Panc1 (cell line): ENCODE measurements at regions not wholly inside any gene's neighbourhood (a gene's known extent, or its start where the extent isn't known, plus 50 kb on each side); places are given as distances from the start of the nearest gene placed in this dataset.

Experiments used
- ATAC-seq: fragments of 200-7000 bp; cut with Tn5 transposase; 2 replicates; pipeline ENCODE4 v1.9.1; 2020; ENCODE audit warnings: mild to moderate bottlenecking, moderate library complexity
- BruUV-seq: library from RNA; stranded (reverse); fragments of 400-500 nt; replicated peaks from 2 replicates; lab custom pipeline; 2021; lab: Mats Ljungman, UMichigan
- CTCF ChIA-PET: fragments of 300-600 bp; sonication (Branson Sonifier 250); formaldehyde crosslinking; loops from one replicate; lab custom pipeline; 2022; ENCODE audit warnings: antibody characterized with exemption; lab: Charles Lee
- POLR2A ChIA-PET: fragments of 300-600 bp; sonication (Branson Sonifier 250); formaldehyde crosslinking; loops from one replicate; lab custom pipeline; 2022; ENCODE audit warnings: antibody characterized with exemption; lab: Charles Lee
- DNase-seq: peaks from one replicate; pipeline ENCODE4 v3.0.0-alpha.2; 2010; ENCODE audit warnings: low read depth, low spot score
- H3K27ac ChIP-seq: 2 replicates; pipeline ENCODE4 v1.5.1; 2011; ENCODE audit warnings: mild to moderate bottlenecking, low read length, inconsistent platforms
- H3K27me3 ChIP-seq: fragments of 200-500 bp; sonication (Bioruptor generic); 2 replicates; pipeline ENCODE4 v1.6.0; 2014; ENCODE audit warnings: low read length, inconsistent platforms; ENCODE audit not compliant: control insufficient read depth, insufficient read depth
- H3K36me3 ChIP-seq: fragments of 200-500 bp; sonication (Bioruptor generic); 2 replicates; pipeline ENCODE4 v1.5.1; 2014; ENCODE audit warnings: inconsistent platforms, mild to moderate bottlenecking, low read length, moderate library complexity; ENCODE audit not compliant: control insufficient read depth, insufficient read depth
- H3K4me1 ChIP-seq: 2 replicates; pipeline ENCODE4 v1.5.1; 2011; ENCODE audit warnings: inconsistent platforms, mild to moderate bottlenecking, low read length, moderate library complexity; ENCODE audit not compliant: control insufficient read depth, insufficient read depth
- H3K4me3 ChIP-seq, 2 experiments: 2 replicates each; pipeline ENCODE4 v1.5.1; 2011 to 2012; ENCODE audit warnings: low read depth in 2 of 2, low read length in 2 of 2, mild to moderate bottlenecking in 2 of 2, inconsistent platforms in 1 of 2, moderate library complexity in 1 of 2
- H3K9me3 ChIP-seq: fragments of 200-500 bp; sonication (Bioruptor generic); 2 replicates; pipeline ENCODE4 v1.5.1; 2014; ENCODE audit warnings: low read depth, mild to moderate bottlenecking, inconsistent platforms, low read length, moderate library complexity; ENCODE audit not compliant: control insufficient read depth, insufficient read depth
- POLR2AphosphoS5 ChIP-seq: IDR thresholded peaks from 2 replicates; pipeline ENCODE4 v1.6.1; 2012; ENCODE audit warnings: mild to moderate bottlenecking, low read depth, low read length, moderate library complexity
- SIN3A ChIP-seq: IDR thresholded peaks from 2 replicates; pipeline ENCODE4 v1.6.1; 2012; ENCODE audit warnings: low read depth, mild to moderate bottlenecking, low read length, moderate library complexity, borderline replicate concordance; ENCODE audit not compliant: insufficient read depth
- TCF7L2 ChIP-seq: IDR thresholded peaks from 2 replicates; pipeline ENCODE4 v1.6.1; 2011; ENCODE audit warnings: mild to moderate bottlenecking, low read depth, low read length, inconsistent platforms
- in situ Hi-C: cut with HindIII; loops from 2 replicates; pipeline ENCODE4 v1.10.0; 2016; ENCODE audit warnings: low sequenced_read_pairs, low pct_unique_long_range_greater_than_20kb
- intact Hi-C: fragments of 100-400 bp; cut with micrococcal nuclease; formaldehyde crosslinking; loops from one replicate; pipeline ENCODE4 v1.10.0; 2022; ENCODE audit not compliant: unreplicated experiment
- TF ChIP-seq, protein P1 (sequence below), 2 experiments: IDR thresholded peaks; 2 replicates each; pipeline ENCODE4 v1.6.1; 2011 to 2012; ENCODE audit warnings: low read depth in 2 of 2, control low read depth in 1 of 2, low read length in 1 of 2, mild to moderate bottlenecking in 1 of 2, moderate library complexity in 1 of 2; ENCODE audit not compliant: insufficient read depth in 1 of 2
- TF ChIP-seq, protein P2 (sequence below): fragments of 450-650 bp; IDR thresholded peaks from 2 replicates; pipeline ENCODE4 v1.5.1; 2017; ENCODE audit warnings: mild to moderate bottlenecking

GRCh38 chr21:36543924-36544323 lies 64.0 kb upstream of the CLDN14 start:
- no peaks in the 10 kb centered on the region for H3K36me3 ChIP-seq
- in situ Hi-C loops (no loop called here), intact Hi-C loops (no loop called here)
- POLR2A ChIA-PET = no interaction called here
- ATAC-seq (no peak), DNase-seq (no peak)
- no peak overlapping the region for H3K4me3 ChIP-seq
- H3K4me1 ChIP-seq = no peaks in the 10 kb centered on the region
- H3K27me3 ChIP-seq = no peaks in the 10 kb centered on the region; the same call in 1 of the 2 replicates
- CTCF ChIA-PET = no interaction called here
- no peaks in the 10 kb centered on the region for H3K9me3 ChIP-seq
- H3K27ac ChIP-seq = no peak overlapping the region
- no TSS peak for BruUV-seq
- TF ChIP-seq TCF7L2 (no peak), SIN3A (no peak), POLR2AphosphoS5 (no peak)
- TF ChIP-seq, protein P1, sequence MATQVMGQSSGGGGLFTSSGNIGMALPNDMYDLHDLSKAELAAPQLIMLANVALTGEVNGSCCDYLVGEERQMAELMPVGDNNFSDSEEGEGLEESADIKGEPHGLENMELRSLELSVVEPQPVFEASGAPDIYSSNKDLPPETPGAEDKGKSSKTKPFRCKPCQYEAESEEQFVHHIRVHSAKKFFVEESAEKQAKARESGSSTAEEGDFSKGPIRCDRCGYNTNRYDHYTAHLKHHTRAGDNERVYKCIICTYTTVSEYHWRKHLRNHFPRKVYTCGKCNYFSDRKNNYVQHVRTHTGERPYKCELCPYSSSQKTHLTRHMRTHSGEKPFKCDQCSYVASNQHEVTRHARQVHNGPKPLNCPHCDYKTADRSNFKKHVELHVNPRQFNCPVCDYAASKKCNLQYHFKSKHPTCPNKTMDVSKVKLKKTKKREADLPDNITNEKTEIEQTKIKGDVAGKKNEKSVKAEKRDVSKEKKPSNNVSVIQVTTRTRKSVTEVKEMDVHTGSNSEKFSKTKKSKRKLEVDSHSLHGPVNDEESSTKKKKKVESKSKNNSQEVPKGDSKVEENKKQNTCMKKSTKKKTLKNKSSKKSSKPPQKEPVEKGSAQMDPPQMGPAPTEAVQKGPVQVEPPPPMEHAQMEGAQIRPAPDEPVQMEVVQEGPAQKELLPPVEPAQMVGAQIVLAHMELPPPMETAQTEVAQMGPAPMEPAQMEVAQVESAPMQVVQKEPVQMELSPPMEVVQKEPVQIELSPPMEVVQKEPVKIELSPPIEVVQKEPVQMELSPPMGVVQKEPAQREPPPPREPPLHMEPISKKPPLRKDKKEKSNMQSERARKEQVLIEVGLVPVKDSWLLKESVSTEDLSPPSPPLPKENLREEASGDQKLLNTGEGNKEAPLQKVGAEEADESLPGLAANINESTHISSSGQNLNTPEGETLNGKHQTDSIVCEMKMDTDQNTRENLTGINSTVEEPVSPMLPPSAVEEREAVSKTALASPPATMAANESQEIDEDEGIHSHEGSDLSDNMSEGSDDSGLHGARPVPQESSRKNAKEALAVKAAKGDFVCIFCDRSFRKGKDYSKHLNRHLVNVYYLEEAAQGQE (IDR thresholded peaks at IDR 0.05; ENCODE audit: insufficient read depth in 1 of 2, low read depth in 2 of 2, low read length in 1 of 2) = no peak
- TF ChIP-seq, protein P2, sequence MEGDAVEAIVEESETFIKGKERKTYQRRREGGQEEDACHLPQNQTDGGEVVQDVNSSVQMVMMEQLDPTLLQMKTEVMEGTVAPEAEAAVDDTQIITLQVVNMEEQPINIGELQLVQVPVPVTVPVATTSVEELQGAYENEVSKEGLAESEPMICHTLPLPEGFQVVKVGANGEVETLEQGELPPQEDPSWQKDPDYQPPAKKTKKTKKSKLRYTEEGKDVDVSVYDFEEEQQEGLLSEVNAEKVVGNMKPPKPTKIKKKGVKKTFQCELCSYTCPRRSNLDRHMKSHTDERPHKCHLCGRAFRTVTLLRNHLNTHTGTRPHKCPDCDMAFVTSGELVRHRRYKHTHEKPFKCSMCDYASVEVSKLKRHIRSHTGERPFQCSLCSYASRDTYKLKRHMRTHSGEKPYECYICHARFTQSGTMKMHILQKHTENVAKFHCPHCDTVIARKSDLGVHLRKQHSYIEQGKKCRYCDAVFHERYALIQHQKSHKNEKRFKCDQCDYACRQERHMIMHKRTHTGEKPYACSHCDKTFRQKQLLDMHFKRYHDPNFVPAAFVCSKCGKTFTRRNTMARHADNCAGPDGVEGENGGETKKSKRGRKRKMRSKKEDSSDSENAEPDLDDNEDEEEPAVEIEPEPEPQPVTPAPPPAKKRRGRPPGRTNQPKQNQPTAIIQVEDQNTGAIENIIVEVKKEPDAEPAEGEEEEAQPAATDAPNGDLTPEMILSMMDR = no peak

DNA sequence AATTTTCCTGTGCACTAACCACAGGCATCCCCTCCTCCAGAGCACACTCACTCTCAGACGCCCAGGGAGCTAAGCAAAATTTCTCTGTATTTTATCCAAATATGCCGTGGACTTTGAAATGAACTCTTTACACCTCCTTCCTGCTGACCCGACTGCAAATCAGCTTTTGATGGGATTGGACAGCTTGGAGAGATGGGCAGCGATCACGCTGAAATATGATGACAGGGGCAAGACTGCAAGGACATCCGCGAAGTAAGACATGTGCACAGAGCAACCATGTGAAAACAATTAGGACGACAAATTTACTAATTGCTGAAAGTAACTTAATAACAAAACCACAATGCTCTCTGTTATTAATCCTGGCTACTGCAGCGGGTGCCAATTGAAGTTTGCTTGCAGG lies 64.6 kb upstream of the CLDN14 start:
- Histone ChIP-seq H3K27me3 (no peaks in the 10 kb centered on the region; the same call in 1 of the 2 replicates), H3K4me3 (no peak overlapping the region), H3K4me1 (no peaks in the 10 kb centered on the region), H3K27ac (no peak overlapping the region), H3K9me3 (no peaks in the 10 kb centered on the region), H3K36me3 (no peaks in the 10 kb centered on the region)
- DNase-seq (no peak), ATAC-seq (no peak)
- ChIA-PET POLR2A (no interaction called here), CTCF (no interaction called here)
- intact Hi-C loops = no loop called here
- TF ChIP-seq SIN3A (no peak), POLR2AphosphoS5 (no peak), TCF7L2 (no peak)
- TF ChIP-seq, protein P2 = no peak
- TF ChIP-seq, protein P1 (IDR thresholded peaks at IDR 0.05; ENCODE audit: insufficient read depth in 1 of 2, low read depth in 2 of 2, low read length in 1 of 2) = no peak
- in situ Hi-C loops = no loop called here
- no TSS peak for BruUV-seq
